ENCODE measurements at regions not wholly inside any gene's neighbourhood (a gene's known extent, or its start where the extent isn't known, plus 50 kb on each side); places are given as distances from the start of the nearest gene placed in this dataset.
A peak's percentile ranks its signal among the peaks of the same experiment; 100 is the strongest.

DNA sequence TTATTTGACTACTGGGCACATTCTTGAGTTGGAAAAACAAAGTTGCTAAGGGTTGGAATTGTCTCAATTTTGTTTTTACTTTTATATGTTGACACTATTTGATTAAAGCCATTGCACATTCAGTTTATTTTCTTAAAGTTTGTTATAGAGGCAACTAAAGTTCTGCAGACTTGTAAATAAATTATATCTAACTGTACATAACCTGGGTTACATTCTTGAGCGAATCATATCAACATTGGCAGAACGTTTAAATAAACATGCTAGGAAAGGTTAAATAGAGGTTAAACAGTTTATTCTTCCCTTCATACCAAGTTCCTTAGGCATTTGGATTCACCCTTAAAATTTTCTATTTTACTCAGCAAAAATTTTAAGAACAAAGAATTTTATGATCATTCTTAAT lies 74.5 kb downstream of the UCHL1 start:
- in situ Hi-C loops (cut with MboI; ENCODE audit: low pct_unique_long_range_greater_than_20kb in 2 of 9, low sequenced_read_pairs in 9 of 9, unreplicated experiment in 9 of 9), result no loop called here
- H3K4me3 ChIP-seq, result no peak overlapping the region
- 25 to 100% (median 52%) methylated on average over 1 to 2 of the region's 2 CpGs; no CpG with 5 or more reads in 1 of the 10 experiments for WGBS, 10 experiments
- ATAC-seq (replicated peaks in 6 of 8), result no peak
- H3K27ac ChIP-seq, result no peak overlapping the region
- no peaks in the 10 kb centered on the region for H3K4me1 ChIP-seq (replicated peaks in 1 of 2)

DNA sequence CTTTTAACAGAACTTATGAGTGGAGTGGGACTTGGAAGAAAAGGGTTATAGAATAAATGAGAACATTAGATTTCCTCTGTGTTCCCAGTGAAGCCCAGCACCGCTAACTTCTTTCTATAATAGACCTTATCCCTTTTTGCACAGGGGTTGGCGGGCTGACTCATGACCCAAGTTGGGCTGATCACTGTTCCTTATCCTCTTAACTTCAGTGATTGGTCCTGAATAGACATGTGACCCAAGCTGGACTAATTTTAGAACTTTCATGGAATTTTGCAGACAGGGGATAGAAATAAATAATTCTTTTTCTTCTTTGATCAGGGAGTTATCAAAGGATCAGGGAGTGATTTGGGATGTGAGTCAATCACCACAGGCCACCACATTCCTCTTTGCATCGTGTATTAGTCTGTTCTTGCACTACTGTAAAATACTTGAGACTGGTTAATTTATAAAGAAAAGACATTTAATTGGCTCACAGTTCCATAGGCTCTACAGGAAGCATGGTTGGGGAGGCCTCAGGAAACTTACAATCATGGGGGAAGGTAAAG lies 75.9 kb downstream of the UCHL1 start:
- Histone ChIP-seq H3K27ac (no peak overlapping the region), H3K4me3 (no peak overlapping the region), H3K4me1 (replicated peaks in 1 of 2) (no peaks in the 10 kb centered on the region)
- in situ Hi-C loops (cut with MboI; ENCODE audit: low pct_unique_long_range_greater_than_20kb in 2 of 9, low sequenced_read_pairs in 9 of 9, unreplicated experiment in 9 of 9), result no loop called here
- ATAC-seq (replicated peaks in 6 of 8), result no peak
- WGBS, 10 experiments, result 45 to 100% (median 85%) methylated on average over 2 to 3 of the region's 3 CpGs

GRCh38 chr4:41334182-41334581 lies 77.5 kb downstream of the UCHL1 start:
- H3K4me3 ChIP-seq, result no peak overlapping the region
- in situ Hi-C loops (cut with MboI; ENCODE audit: low pct_unique_long_range_greater_than_20kb in 2 of 9, low sequenced_read_pairs in 9 of 9, unreplicated experiment in 9 of 9), result no loop called here
- no peaks in the 10 kb centered on the region for H3K4me1 ChIP-seq (replicated peaks in 1 of 2)
- no peak for ATAC-seq (replicated peaks in 6 of 8)
- no peak overlapping the region for H3K27ac ChIP-seq
- WGBS, 10 experiments, result 0 to 100% (median 80%) methylated on average over 1 to 2 of the region's 2 CpGs; no CpG with 5 or more reads in 3 of the 10 experiments

DNA sequence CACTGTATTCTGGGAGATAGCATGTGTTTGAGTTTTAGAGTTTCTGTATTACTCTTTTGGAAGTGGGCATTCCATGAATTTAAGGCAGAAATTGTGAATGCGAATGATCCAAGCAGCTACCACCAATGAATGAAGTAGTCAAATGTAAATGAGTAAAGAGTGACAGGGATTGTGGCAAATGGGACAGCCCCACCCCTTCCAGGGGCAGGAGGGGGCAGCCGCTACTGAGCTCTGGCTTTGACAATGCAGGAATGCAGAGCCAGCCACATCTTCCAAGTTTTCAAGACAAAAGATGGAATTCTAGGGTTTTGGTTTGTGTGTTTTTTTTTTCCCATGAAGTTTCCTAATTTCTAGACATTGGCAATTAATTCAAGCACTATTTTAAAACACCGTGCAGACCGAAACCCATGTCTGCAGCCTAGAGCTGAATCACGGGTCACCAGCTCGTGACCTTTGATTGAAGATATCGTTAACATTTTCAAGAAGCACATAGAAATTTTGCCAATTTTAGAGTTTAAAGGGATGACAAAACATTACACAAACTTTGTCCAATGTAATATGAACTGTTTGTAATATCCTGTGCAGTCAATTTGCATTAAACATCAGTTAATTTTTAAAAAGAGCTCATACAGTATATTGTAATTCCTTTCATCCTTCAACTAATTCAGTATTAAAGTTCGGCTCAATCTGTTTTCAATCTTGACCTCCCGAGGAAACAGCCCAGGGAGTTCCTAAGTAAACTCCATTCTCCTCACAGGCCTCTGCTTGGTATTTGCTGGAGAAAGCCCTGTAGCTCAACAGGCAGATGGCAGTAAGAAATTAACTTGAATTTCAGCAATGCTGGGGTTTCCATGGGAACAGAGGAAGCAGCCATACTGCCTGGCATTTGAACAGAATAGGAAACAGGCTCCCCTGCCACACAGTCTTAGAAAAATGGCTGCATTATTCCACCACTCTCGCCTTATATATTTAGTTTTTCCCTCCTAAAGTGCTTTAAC lies 83.4 kb downstream of the UCHL1 start:
- WGBS, 10 experiments, result 0 to 47% (median 20%) methylated on average over 1 to 10 of the region's 10 CpGs
- peaks cover 5 to 14% of the 10 kb centered on the region in 2 donors for H3K4me1 ChIP-seq (replicated peaks in 1 of 2)
- peak; percentile 87 to 99 (median 98) for ATAC-seq (replicated peaks in 6 of 8)
- no peak overlapping the region for H3K4me3 ChIP-seq
- in situ Hi-C loops (cut with MboI; ENCODE audit: low pct_unique_long_range_greater_than_20kb in 2 of 9, low sequenced_read_pairs in 9 of 9, unreplicated experiment in 9 of 9), result no loop called here
- no peak overlapping the region for H3K27ac ChIP-seq

DNA sequence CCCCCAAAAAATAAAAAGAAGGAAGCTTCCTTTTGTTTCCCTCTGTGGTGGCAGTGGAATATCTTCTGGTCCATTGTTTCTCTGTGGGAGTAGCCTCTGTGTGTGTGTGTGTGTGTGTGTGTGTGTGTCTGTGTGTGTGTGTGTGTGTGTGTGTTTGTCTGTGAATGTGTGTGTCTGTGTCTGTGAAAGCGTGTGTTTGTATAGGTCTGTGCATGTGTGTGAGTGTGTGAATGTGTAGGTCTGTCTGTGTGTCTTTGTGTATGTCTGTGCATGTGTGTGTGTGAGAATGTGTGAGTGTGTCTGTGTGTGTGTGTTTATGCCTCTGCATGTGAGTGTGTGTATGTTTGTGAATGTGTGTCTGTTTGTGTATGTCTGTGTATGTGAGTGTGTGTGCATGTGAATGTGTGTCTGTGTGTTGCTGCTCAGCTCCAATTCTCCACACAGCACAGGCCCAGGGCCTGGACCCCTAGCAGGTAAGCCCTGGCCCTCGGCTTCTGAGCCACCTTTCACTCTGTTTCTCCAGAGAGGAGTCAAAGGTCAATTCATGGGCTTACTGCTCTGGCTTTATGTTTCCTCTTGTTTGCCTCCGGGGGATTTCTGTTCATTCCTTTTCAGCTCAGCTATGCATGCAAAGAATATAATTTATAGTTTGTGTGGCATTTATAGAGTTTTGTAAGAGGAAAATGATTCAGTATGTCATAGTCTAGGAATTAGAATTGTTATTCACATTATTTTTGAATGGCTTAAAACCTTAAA lies 89.8 kb downstream of the UCHL1 start:
- no peak overlapping the region for H3K4me3 ChIP-seq
- ATAC-seq (replicated peaks in 6 of 8), result peak in 4 of 8 experiments; percentile 28 to 94 (median 56)
- H3K27ac ChIP-seq, result peak overlapping the region in 1 of 2 donors; percentile 46
- 0 to 100% (median 0%) methylated on average over 1 to 3 of the region's 3 CpGs; no CpG with 5 or more reads in 2 of the 10 experiments for WGBS, 10 experiments
- in situ Hi-C loops (cut with MboI; ENCODE audit: low pct_unique_long_range_greater_than_20kb in 2 of 9, low sequenced_read_pairs in 9 of 9, unreplicated experiment in 9 of 9), result no loop called here
- H3K4me1 ChIP-seq (replicated peaks in 1 of 2), result peaks cover 8 to 9% of the 10 kb centered on the region in 2 donors

GRCh38 chr4:41349021-41349420 lies 92.3 kb downstream of the UCHL1 start:
- peaks cover 8 to 9% of the 10 kb centered on the region in 2 donors for H3K4me1 ChIP-seq (replicated peaks in 1 of 2)
- no peak overlapping the region for H3K27ac ChIP-seq
- in situ Hi-C loops (cut with MboI; ENCODE audit: low pct_unique_long_range_greater_than_20kb in 2 of 9, low sequenced_read_pairs in 9 of 9, unreplicated experiment in 9 of 9), result no loop called here
- H3K4me3 ChIP-seq, result no peak overlapping the region
- no peak for ATAC-seq (replicated peaks in 6 of 8)

- WGBS, 10 experiments, result 43 to 100% (median 85%) methylated on average over 1 to 11 of the region's 13 CpGs; no CpG with 5 or more reads in 2 of the 10 experiments
- no peak for ATAC-seq (replicated peaks in 6 of 8)
- Histone ChIP-seq H3K4me3 (no peak overlapping the region), H3K4me1 (replicated peaks in 1 of 2) (peaks cover 9 to 11% of the 10 kb centered on the region in 2 donors), H3K27ac (no peak overlapping the region)
- in situ Hi-C loops (cut with MboI; ENCODE audit: low pct_unique_long_range_greater_than_20kb in 2 of 9, low sequenced_read_pairs in 9 of 9, unreplicated experiment in 9 of 9), result no loop called here
Measured at GRCh38 chr4:41358647-41359421, 102.1 kb downstream of the UCHL1 start.

DNA sequence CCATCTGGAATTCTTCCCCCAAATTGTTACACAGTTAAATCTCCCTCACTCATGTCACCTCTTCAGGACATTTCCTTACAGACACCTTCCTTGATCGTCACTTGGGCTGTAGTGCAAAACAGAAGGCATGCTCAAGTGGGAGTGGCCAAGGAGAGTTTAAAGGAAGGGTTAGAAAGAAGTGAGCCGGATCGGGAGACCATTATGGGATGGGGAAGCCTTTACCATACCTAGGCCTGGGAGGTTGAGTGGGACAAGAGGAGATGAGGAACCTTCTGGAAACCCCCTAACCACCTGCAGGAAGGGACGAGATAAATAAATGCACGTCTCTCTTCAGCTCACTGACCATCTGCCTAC lies 102.7 kb downstream of the UCHL1 start:
- in situ Hi-C loops (cut with MboI; ENCODE audit: low pct_unique_long_range_greater_than_20kb in 2 of 9, low sequenced_read_pairs in 9 of 9, unreplicated experiment in 9 of 9), result no loop called here
- peaks cover 9 to 12% of the 10 kb centered on the region in 2 donors for H3K4me1 ChIP-seq (replicated peaks in 1 of 2)
- H3K27ac ChIP-seq, result no peak overlapping the region
- WGBS, 10 experiments, result 53 to 90% (median 73%) methylated on average over 1 to 3 of the region's 5 CpGs; no CpG with 5 or more reads in 6 of the 10 experiments
- no peak for ATAC-seq (replicated peaks in 6 of 8)
- peak overlapping the region in 1 of 5 donors; percentile 93 for H3K4me3 ChIP-seq

GRCh38 chr4:41359836-41360213 lies 103.1 kb downstream of the UCHL1 start:
- in situ Hi-C loops (cut with MboI; ENCODE audit: low pct_unique_long_range_greater_than_20kb in 2 of 9, low sequenced_read_pairs in 9 of 9, unreplicated experiment in 9 of 9), result no loop called here

DNA sequence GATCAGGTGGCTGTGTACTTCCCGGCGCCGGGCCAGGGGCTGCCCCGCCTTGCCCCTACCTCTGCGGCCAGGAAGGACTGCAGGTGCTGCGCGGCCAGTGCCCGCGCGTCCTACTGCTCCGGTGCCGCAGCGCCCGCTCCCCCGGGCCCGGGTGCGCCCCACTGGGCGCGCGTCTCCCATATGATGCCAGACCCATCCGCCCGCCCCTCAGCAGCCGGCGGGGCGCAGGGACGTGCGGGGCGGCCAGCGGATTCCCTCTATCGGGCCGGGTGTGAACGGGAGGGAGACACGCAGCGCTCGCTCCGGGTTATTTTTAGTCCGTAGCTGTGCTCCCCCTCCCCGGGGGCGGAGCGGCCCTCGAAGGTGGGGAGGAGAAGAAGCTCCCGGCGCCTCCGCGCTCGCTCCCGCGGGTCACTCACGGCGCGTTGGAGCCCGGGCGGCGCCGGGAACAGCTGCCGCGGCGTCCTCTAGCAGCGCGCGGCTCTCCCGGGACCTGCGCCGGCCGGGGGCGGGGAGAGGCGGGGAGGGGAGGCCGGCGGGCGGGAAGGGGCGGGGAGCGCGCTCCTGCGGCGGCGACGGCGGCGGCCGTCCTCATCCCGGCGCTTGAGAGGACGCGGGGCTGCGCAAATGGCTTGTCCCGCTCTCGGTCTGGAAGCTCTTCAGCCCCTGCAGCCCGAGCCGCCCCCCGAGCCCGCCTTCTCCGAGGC lies 103.6 kb downstream of the UCHL1 start:
- H3K4me3 ChIP-seq, result peak overlapping the region; percentile 53 to 93 (median 67)
- 0 to 60% methylated on average over 1 to 4 of the region's 92 CpGs; no CpG with 5 or more reads in 8 of the 10 experiments for WGBS, 10 experiments
- in situ Hi-C loops (cut with MboI; ENCODE audit: low pct_unique_long_range_greater_than_20kb in 2 of 9, low sequenced_read_pairs in 9 of 9, unreplicated experiment in 9 of 9), result no loop called here
- ATAC-seq (replicated peaks in 6 of 8), result peak; percentile 74 to 90 (median 84)
- H3K4me1 ChIP-seq (replicated peaks in 1 of 2), result peaks cover 11 to 12% of the 10 kb centered on the region in 2 donors
- peak overlapping the region; percentile 67 to 81 for H3K27ac ChIP-seq

More at GRCh38 chr4:41359836-41360213, 103.1 kb downstream of the UCHL1 start:
- Histone ChIP-seq H3K4me1 (replicated peaks in 1 of 2) (peaks cover 9 to 12% of the 10 kb centered on the region in 2 donors), H3K27ac (peak overlapping the region; percentile 67 to 81), H3K4me3 (peak overlapping the region; percentile 53 to 93 (median 67))
- no peak for ATAC-seq (replicated peaks in 6 of 8)
- WGBS, 10 experiments, result 30 to 100% (median 70%) methylated on average over 1 to 5 of the region's 11 CpGs; no CpG with 5 or more reads in 3 of the 10 experiments

GRCh38 chr4:41360921-41361793 lies 104.4 kb downstream of the UCHL1 start:
- WGBS, 10 experiments, result 0 to 20% (median 0%) methylated on average over 1 to 10 of the region's 64 CpGs; no CpG with 5 or more reads in 4 of the 10 experiments
- Histone ChIP-seq H3K4me3 (peak overlapping the region; percentile 53 to 93 (median 67)), H3K4me1 (replicated peaks in 1 of 2) (peaks cover 15 to 18% of the 10 kb centered on the region in 2 donors), H3K27ac (peak overlapping the region; percentile 67 to 81)
- ATAC-seq (replicated peaks in 6 of 8), result peak; percentile 15 to 53 (median 44)
- in situ Hi-C loops (cut with MboI; ENCODE audit: low pct_unique_long_range_greater_than_20kb in 2 of 9, low sequenced_read_pairs in 9 of 9, unreplicated experiment in 9 of 9), result no loop called here

Measured in motor neuron (in vitro differentiated cells).